ENCODE measurements at regions not wholly inside any gene's neighbourhood (a gene's known extent, or its start where the extent isn't known, plus 50 kb on each side); places are given as distances from the start of the nearest gene placed in this dataset.

GRCh38 chr2:198597648-198598047 lies 793.3 kb downstream of the PLCL1 start:
- TF ChIP-seq EZH2phosphoT487 (IDR thresholded peaks at IDR 0.05; ENCODE audit: insufficient read depth, low read depth) (no peak), EZH2 (IDR thresholded peaks at IDR 0.05; ENCODE audit: insufficient read depth, poor library complexity, severe bottlenecking) (no peak)
